Myocyte (in vitro differentiated cells): ENCODE measurements at regions not wholly inside any gene's neighbourhood (a gene's known extent, or its start where the extent isn't known, plus 50 kb on each side); places are given as distances from the start of the nearest gene placed in this dataset.
A peak's percentile ranks its signal among the peaks of the same experiment; 100 is the strongest.

ENCODE experiments used
- DNase-seq: peaks from one replicate; pipeline ENCODE4 v3.0.0-alpha.2; 2012; ENCODE audit warnings: low read depth

- no peak for DNase-seq
Observed at GRCh38 chr14:40936861-40937260, 669.8 kb upstream of the LRFN5 start.

- DNase-seq, result no peak
Observed at GRCh38 chr14:40920380-40920779, 686.3 kb upstream of the LRFN5 start.

GRCh38 chr14:40911141-40911540 is 695.5 kb upstream of the LRFN5 start:
- DNase-seq, result no peak

GRCh38 chr14:40909906-40910305 is 696.8 kb upstream of the LRFN5 start:
- DNase-seq, result no peak

GRCh38 chr14:40903709-40904108 is 703.0 kb upstream of the LRFN5 start:
- DNase-seq, result no peak

- no peak for DNase-seq
Observed at GRCh38 chr14:40899435-40899834, 707.2 kb upstream of the LRFN5 start.

GRCh38 chr14:40894846-40895245 is 711.8 kb upstream of the LRFN5 start:
- no peak for DNase-seq

- DNase-seq, result no peak
Observed at GRCh38 chr14:40889126-40889525, 717.5 kb upstream of the LRFN5 start.

- no peak for DNase-seq
Observed at GRCh38 chr14:40887912-40888311, 718.8 kb upstream of the LRFN5 start.

GRCh38 chr14:40870252-40870651 is 736.4 kb upstream of the LRFN5 start:
- DNase-seq, result no peak

- no peak for DNase-seq
Observed at GRCh38 chr14:40859055-40859454, 747.6 kb upstream of the LRFN5 start.

GRCh38 chr14:40855343-40855742 is 751.3 kb upstream of the LRFN5 start:
- DNase-seq, result no peak

- no peak for DNase-seq
Observed at GRCh38 chr14:40850191-40850590, 756.5 kb upstream of the LRFN5 start.

- peak; percentile 2 for DNase-seq
Observed at GRCh38 chr14:40847480-40847879, 759.2 kb upstream of the LRFN5 start.

- DNase-seq, result no peak
Observed at GRCh38 chr14:40842816-40843215, 763.9 kb upstream of the LRFN5 start.

- DNase-seq, result no peak
Observed at GRCh38 chr14:40841886-40842285, 764.8 kb upstream of the LRFN5 start.

GRCh38 chr14:40838601-40839000 is 768.1 kb upstream of the LRFN5 start:
- DNase-seq, result no peak

- no peak for DNase-seq
Observed at GRCh38 chr14:40806471-40806870, 800.2 kb upstream of the LRFN5 start.

GRCh38 chr14:40796168-40796567 is 810.5 kb upstream of the LRFN5 start:
- DNase-seq, result no peak

- DNase-seq, result no peak
Observed at GRCh38 chr14:40784860-40785259, 821.8 kb upstream of the LRFN5 start.

- no peak for DNase-seq
Observed at GRCh38 chr14:40762685-40763084, 844.0 kb upstream of the LRFN5 start.

GRCh38 chr14:40762177-40762576 is 844.5 kb upstream of the LRFN5 start:
- DNase-seq, result no peak

GRCh38 chr14:40760704-40761103 is 846.0 kb upstream of the LRFN5 start:
- DNase-seq, result no peak

- no peak for DNase-seq
Observed at GRCh38 chr14:40758076-40758475, 848.6 kb upstream of the LRFN5 start.
